ENCODE measurements at regions not wholly inside any gene's neighbourhood (a gene's known extent, or its start where the extent isn't known, plus 50 kb on each side); places are given as distances from the start of the nearest gene placed in this dataset.

GRCh38 chr11:92659793-92660192, 309.7 kb upstream of the MTNR1B start:
- TF ChIP-seq POLR2AphosphoS5 (IDR thresholded peaks at IDR 0.05; ENCODE audit: borderline replicate concordance, low read depth, low read length), result no peak
- TF ChIP-seq EZH2 (IDR thresholded peaks at IDR 0.05), result no peak

Data from SK-N-MC (cell line).